ENCODE measurements at regions not wholly inside any gene's neighbourhood (a gene's known extent, or its start where the extent isn't known, plus 50 kb on each side); places are given as distances from the start of the nearest gene placed in this dataset.
A peak's percentile ranks its signal among the peaks of the same experiment; 100 is the strongest.

DNA sequence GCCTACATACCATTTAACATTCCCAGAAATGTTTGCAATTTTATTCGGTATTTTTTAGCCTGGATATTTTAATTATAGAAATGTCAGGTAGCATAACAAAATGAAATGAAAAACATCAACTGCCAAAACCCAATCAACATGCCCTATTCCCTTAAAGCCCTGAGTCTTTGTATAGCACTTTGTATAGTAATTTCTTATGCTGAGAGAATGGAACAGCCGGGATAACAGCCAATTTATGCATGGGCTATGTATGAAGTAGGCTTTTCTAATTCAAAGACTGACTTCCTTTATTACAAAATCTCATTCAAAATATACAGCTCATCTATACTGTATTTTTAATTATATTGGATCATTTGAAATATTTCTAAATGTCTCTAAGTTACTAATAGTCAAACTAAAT is 513.0 kb upstream of the NAALADL2 start:
- Histone ChIP-seq H3K36me3 (ENCODE audit: low read depth) (no peaks in the 10 kb centered on the region), H3K4me1 (ENCODE audit: insufficient read depth, poor library complexity, severe bottlenecking) (no peaks in the 10 kb centered on the region), H3K4me3 (ENCODE audit: severe bottlenecking) (no peak overlapping the region), H3K27ac (ENCODE audit: poor library complexity, severe bottlenecking) (no peak overlapping the region), H3K9me3 (ENCODE audit: severe bottlenecking) (no peaks in the 10 kb centered on the region), H3K27me3 (ENCODE audit: insufficient read depth, poor library complexity, severe bottlenecking) (no peaks in the 10 kb centered on the region)
- DNase-seq (ENCODE audit: low spot score) (no peak), ATAC-seq (ENCODE audit: low read depth) (no peak)
- TF ChIP-seq, protein P1, sequence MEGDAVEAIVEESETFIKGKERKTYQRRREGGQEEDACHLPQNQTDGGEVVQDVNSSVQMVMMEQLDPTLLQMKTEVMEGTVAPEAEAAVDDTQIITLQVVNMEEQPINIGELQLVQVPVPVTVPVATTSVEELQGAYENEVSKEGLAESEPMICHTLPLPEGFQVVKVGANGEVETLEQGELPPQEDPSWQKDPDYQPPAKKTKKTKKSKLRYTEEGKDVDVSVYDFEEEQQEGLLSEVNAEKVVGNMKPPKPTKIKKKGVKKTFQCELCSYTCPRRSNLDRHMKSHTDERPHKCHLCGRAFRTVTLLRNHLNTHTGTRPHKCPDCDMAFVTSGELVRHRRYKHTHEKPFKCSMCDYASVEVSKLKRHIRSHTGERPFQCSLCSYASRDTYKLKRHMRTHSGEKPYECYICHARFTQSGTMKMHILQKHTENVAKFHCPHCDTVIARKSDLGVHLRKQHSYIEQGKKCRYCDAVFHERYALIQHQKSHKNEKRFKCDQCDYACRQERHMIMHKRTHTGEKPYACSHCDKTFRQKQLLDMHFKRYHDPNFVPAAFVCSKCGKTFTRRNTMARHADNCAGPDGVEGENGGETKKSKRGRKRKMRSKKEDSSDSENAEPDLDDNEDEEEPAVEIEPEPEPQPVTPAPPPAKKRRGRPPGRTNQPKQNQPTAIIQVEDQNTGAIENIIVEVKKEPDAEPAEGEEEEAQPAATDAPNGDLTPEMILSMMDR (IDR thresholded peaks at IDR 0.05; ENCODE audit: poor library complexity, severe bottlenecking): no peak

DNA sequence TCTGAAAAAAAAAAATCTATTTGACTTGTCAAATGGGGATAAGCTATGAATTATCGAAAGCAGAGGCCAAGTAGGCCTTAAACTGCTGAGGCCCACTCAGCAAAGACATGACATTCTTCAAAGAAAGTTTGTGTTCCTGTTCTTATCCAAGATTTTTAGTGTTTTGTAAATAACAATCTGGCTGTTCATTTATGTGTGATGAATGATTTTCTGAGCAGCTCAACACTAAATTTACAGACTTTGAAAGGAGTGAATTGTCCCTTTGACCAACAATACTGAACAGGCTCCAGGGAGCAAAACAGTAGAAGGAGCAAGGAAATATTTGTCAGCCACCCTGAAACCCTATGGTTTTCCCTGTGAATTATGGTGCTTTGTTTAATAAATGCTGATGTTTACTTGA is 512.6 kb upstream of the NAALADL2 start:
- Histone ChIP-seq H3K27ac (ENCODE audit: poor library complexity, severe bottlenecking) (no peak overlapping the region), H3K4me1 (ENCODE audit: insufficient read depth, poor library complexity, severe bottlenecking) (no peaks in the 10 kb centered on the region), H3K4me3 (ENCODE audit: severe bottlenecking) (no peak overlapping the region), H3K9me3 (ENCODE audit: severe bottlenecking) (no peaks in the 10 kb centered on the region), H3K27me3 (ENCODE audit: insufficient read depth, poor library complexity, severe bottlenecking) (no peaks in the 10 kb centered on the region), H3K36me3 (ENCODE audit: low read depth) (no peaks in the 10 kb centered on the region)
- ATAC-seq (ENCODE audit: low read depth): no peak
- TF ChIP-seq, protein P1 (IDR thresholded peaks at IDR 0.05; ENCODE audit: poor library complexity, severe bottlenecking): no peak
- no peak for DNase-seq (ENCODE audit: low spot score)

DNA sequence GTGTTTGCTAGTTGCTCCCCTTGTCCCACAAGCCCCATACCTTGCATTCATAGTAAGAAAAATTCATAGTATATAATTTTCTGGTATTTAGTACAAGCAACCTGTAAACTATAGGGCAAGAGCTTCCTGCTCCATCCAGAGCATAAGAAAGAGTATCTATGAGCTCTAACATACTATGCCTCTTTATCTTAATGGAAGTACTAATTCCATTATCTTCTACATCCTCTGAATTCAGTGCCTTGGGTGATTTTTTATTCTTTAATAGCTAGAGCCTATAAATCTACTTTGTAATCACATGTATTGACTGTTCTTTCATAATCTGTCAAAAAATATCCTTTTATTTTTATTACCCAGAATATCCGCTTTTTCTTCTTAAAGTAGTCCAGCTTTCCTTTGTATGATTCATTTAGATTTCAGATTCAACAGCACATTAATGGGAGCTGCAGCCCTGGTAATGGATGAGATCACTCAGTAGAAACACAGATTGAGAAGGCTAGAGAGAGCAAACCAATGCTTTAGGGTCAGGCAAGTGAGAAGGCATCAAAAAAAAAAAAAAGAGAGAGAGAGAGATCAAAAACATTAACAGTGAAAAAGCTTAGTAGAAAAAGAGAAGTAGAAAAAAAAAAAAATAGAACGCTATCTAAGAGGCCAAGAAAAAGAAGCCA is 511.5 kb upstream of the NAALADL2 start:
- Histone ChIP-seq H3K27ac (ENCODE audit: poor library complexity, severe bottlenecking) (no peak overlapping the region), H3K27me3 (ENCODE audit: insufficient read depth, poor library complexity, severe bottlenecking) (no peaks in the 10 kb centered on the region), H3K9me3 (ENCODE audit: severe bottlenecking) (no peaks in the 10 kb centered on the region), H3K4me3 (ENCODE audit: severe bottlenecking) (no peak overlapping the region), H3K36me3 (ENCODE audit: low read depth) (no peaks in the 10 kb centered on the region), H3K4me1 (ENCODE audit: insufficient read depth, poor library complexity, severe bottlenecking) (no peaks in the 10 kb centered on the region)
- DNase-seq (ENCODE audit: low spot score): no peak
- ATAC-seq (ENCODE audit: low read depth): no peak
- TF ChIP-seq, protein P1 (IDR thresholded peaks at IDR 0.05; ENCODE audit: poor library complexity, severe bottlenecking): no peak

DNA sequence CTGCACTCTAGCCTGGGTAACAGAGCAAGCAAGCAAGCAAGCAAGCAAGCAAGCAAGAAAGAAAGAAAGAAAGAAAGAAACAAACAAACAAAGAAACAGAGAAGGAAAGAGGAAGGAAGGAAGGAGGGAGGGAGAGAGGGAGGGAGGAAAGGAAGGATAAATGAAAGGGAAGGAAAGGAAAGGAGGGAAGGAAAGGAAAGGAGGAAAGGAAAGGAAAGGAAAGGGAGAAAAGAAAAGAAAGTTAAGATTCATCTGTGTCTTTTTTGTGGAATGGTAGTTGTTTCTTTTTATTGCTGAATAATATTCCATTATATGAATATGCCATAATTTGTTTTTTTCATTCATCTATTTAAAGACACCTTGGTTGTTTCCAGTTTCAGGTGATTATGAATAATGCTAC is 506.9 kb upstream of the NAALADL2 start:
- H3K9me3 ChIP-seq (ENCODE audit: severe bottlenecking): no peaks in the 10 kb centered on the region
- TF ChIP-seq, protein P1 (IDR thresholded peaks at IDR 0.05; ENCODE audit: poor library complexity, severe bottlenecking): no peak
- no peak for DNase-seq (ENCODE audit: low spot score)
- no peak for ATAC-seq (ENCODE audit: low read depth)
- no peaks in the 10 kb centered on the region for H3K27me3 ChIP-seq (ENCODE audit: insufficient read depth, poor library complexity, severe bottlenecking)
- H3K36me3 ChIP-seq (ENCODE audit: low read depth): no peaks in the 10 kb centered on the region
- H3K4me1 ChIP-seq (ENCODE audit: insufficient read depth, poor library complexity, severe bottlenecking): no peaks in the 10 kb centered on the region
- no peak overlapping the region for H3K27ac ChIP-seq (ENCODE audit: poor library complexity, severe bottlenecking)
- H3K4me3 ChIP-seq (ENCODE audit: severe bottlenecking): no peak overlapping the region

DNA sequence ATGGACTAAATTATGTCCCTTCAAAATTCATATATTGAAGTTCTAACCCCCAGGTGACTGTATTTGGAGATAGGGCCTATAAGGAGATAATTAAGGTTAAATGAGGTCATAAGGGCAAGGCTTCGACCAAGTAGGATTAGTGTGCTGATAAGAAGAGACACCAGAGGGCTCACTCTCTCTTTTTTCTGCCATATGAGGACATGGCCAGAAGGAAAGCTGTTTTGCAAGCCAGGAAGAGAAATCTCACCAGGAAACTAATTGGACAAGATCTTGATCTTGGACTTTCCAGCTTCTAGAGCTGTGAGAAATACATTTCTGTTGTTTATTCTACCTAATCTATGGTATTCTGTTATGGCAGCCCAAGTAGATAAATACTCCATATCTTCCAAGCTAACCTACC is 503.6 kb upstream of the NAALADL2 start:
- DNase-seq (ENCODE audit: low spot score): no peak
- no peak overlapping the region for H3K4me3 ChIP-seq (ENCODE audit: severe bottlenecking)
- TF ChIP-seq, protein P1 (IDR thresholded peaks at IDR 0.05; ENCODE audit: poor library complexity, severe bottlenecking): peak; percentile 47
- H3K27me3 ChIP-seq (ENCODE audit: insufficient read depth, poor library complexity, severe bottlenecking): no peaks in the 10 kb centered on the region
- no peaks in the 10 kb centered on the region for H3K4me1 ChIP-seq (ENCODE audit: insufficient read depth, poor library complexity, severe bottlenecking)
- peak; percentile 73; the same call in 2 of the 3 replicates for ATAC-seq (ENCODE audit: low read depth)
- no peak overlapping the region for H3K27ac ChIP-seq (ENCODE audit: poor library complexity, severe bottlenecking)
- no peaks in the 10 kb centered on the region for H3K9me3 ChIP-seq (ENCODE audit: severe bottlenecking)
- H3K36me3 ChIP-seq (ENCODE audit: low read depth): no peaks in the 10 kb centered on the region

Data from RWPE2 (cell line).